ENCODE measurements at regions not wholly inside any gene's neighbourhood (a gene's known extent, or its start where the extent isn't known, plus 50 kb on each side); places are given as distances from the start of the nearest gene placed in this dataset.

DNA sequence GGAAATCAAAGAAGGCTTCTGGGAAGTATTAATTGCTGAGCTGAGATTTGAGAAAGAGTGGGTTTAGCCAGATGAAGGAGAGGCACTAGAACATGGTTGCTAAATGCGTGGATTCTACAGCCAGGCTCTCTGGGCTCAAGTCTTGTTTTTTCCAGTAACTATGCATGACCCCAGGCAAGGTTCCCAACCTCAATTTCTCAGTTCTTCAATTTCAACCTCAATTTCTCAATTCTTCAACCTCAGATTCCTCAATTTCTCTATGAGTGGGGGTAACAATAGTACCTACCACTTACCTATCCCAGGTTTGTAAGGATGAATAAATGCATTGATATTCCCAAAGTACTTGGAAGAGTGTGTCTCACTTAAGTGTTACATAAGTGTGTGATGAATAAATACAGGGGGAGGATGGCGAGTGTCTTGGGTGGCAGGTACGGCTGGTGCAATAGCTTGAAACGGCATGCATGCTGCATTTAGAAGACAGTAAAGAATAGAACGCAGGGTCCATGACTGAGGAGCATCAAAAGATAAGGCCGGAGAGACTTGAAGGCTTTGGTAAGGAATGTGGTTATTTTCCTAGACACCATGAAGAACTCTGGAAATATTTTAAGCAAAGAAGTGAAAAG is 149.1 kb upstream of the ATP2B1 start:
- Histone ChIP-seq H3K23ac (ENCODE audit: insufficient read length, low read depth, low read length) (no peak overlapping the region), H4K91ac (ENCODE audit: insufficient read length, low read depth, low read length) (no peak overlapping the region), H3K79me1 (ENCODE audit: insufficient read depth, low read depth, low read length, poor library complexity, severe bottlenecking) (no peaks in the 10 kb centered on the region), H2AFZ (ENCODE audit: low read length) (no peak overlapping the region), H3K79me2 (ENCODE audit: insufficient read depth, low read length) (no peaks in the 10 kb centered on the region), H3K4ac (ENCODE audit: low read depth, low read length) (no peak overlapping the region), H3K9ac (ENCODE audit: extremely low read depth, insufficient read length, low read length) (no peak overlapping the region), H2BK120ac (ENCODE audit: low read depth, low read length, poor library complexity, severe bottlenecking) (no peak overlapping the region), H3T11ph (ENCODE audit: low read length) (no peak overlapping the region), H3K56ac (ENCODE audit: insufficient read length, low read depth, low read length) (no peak overlapping the region), H2AK5ac (ENCODE audit: insufficient read length, low read length) (no peak overlapping the region), H3K9me3 (ENCODE audit: control insufficient read depth, low read depth, low read length) (no peaks in the 10 kb centered on the region), H3K27me3 (ENCODE audit: insufficient read depth, low read length) (peaks cover 2% of the 10 kb centered on the region; the same call in 1 of the 2 replicates), H4K20me1 (ENCODE audit: control insufficient read depth, insufficient read depth, insufficient read length) (no peaks in the 10 kb centered on the region), H3K23me2 (ENCODE audit: insufficient read length, low read depth, low read length, poor library complexity, severe bottlenecking) (no peaks in the 10 kb centered on the region), H2BK12ac (ENCODE audit: insufficient read length, low read depth, low read length) (no peak overlapping the region), H4K5ac (ENCODE audit: insufficient read length, low read depth, low read length) (no peak overlapping the region), H2BK15ac (ENCODE audit: low read depth, low read length) (no peak overlapping the region), H3K4me1 (ENCODE audit: insufficient read depth, low read length) (no peaks in the 10 kb centered on the region), H4K8ac (replicated peaks; ENCODE audit: insufficient read length, low read depth, low read length) (no peak overlapping the region), H3K14ac (ENCODE audit: insufficient read depth, low read length) (no peak overlapping the region), H3K4me2 (ENCODE audit: insufficient read depth, insufficient read length, low read length) (no peak overlapping the region), H3K27ac (ENCODE audit: insufficient read length, low read depth, low read length) (no peak overlapping the region), H3K18ac (ENCODE audit: insufficient read length, low read depth, low read length) (no peak overlapping the region), H2BK20ac (ENCODE audit: low read depth, low read length, poor library complexity, severe bottlenecking) (no peak overlapping the region), H2BK5ac (ENCODE audit: insufficient read length, low read length) (no peak overlapping the region)
- H3K36me3 Mint-ChIP-seq (ENCODE audit: insufficient read depth in 1 of 3, low read depth in 3 of 3) = no peaks in the 10 kb centered on the region; a peak in 1 of 7 replicates
- H3K4me3 Mint-ChIP-seq = no peak overlapping the region
- H3K4me1 Mint-ChIP-seq = peaks cover 0 to 4% of the 10 kb centered on the region in 2 experiments; a peak in 2 of 4 replicates
- DNase-seq = no peak
- H3K27me3 Mint-ChIP-seq (ENCODE audit: low read depth) = peaks cover 2% of the 10 kb centered on the region
- no peak overlapping the region; a peak in 1 of 7 replicates for H3K27ac Mint-ChIP-seq
- TF ChIP-seq, protein P1, sequence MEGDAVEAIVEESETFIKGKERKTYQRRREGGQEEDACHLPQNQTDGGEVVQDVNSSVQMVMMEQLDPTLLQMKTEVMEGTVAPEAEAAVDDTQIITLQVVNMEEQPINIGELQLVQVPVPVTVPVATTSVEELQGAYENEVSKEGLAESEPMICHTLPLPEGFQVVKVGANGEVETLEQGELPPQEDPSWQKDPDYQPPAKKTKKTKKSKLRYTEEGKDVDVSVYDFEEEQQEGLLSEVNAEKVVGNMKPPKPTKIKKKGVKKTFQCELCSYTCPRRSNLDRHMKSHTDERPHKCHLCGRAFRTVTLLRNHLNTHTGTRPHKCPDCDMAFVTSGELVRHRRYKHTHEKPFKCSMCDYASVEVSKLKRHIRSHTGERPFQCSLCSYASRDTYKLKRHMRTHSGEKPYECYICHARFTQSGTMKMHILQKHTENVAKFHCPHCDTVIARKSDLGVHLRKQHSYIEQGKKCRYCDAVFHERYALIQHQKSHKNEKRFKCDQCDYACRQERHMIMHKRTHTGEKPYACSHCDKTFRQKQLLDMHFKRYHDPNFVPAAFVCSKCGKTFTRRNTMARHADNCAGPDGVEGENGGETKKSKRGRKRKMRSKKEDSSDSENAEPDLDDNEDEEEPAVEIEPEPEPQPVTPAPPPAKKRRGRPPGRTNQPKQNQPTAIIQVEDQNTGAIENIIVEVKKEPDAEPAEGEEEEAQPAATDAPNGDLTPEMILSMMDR (conservative IDR thresholded peaks at IDR 0.05) = no peak
- WGBS (ENCODE audit: extremely low coverage, insufficient read length, low lambda C conversion rate) = no CpG with 5 or more reads among the region's 6 CpGs
- no peaks in the 10 kb centered on the region; a peak in 1 of 5 replicates for H3K9me3 Mint-ChIP-seq

Measured in H9 (cell line).